ENCODE measurements at regions not wholly inside any gene's neighbourhood (a gene's known extent, or its start where the extent isn't known, plus 50 kb on each side); places are given as distances from the start of the nearest gene placed in this dataset.

GRCh38 chr7:18202315-18203045 lies 174.8 kb upstream of the PRPS1L1 start:
- DNase-seq (ENCODE audit: low read depth): no peak
- no peak for TF ChIP-seq CTCF (IDR thresholded peaks at IDR 0.05; ENCODE audit: insufficient read depth, low read depth, low read length, missing control alignments)
- H3K4me3 ChIP-seq (ENCODE audit: low read depth, low read length): no peak overlapping the region

GRCh38 chr7:18206331-18206730 lies 178.7 kb upstream of the PRPS1L1 start:
- no peak for DNase-seq (ENCODE audit: low read depth)
- TF ChIP-seq CTCF (IDR thresholded peaks at IDR 0.05; ENCODE audit: insufficient read depth, low read depth, low read length, missing control alignments): no peak
- no peak overlapping the region for H3K4me3 ChIP-seq (ENCODE audit: low read depth, low read length)

GRCh38 chr7:18208921-18209320 lies 181.3 kb upstream of the PRPS1L1 start:
- no peak overlapping the region for H3K4me3 ChIP-seq (ENCODE audit: low read depth, low read length)
- DNase-seq (ENCODE audit: low read depth): no peak
- no peak for TF ChIP-seq CTCF (IDR thresholded peaks at IDR 0.05; ENCODE audit: insufficient read depth, low read depth, low read length, missing control alignments)

- DNase-seq (ENCODE audit: low read depth): no peak
- TF ChIP-seq CTCF (IDR thresholded peaks at IDR 0.05; ENCODE audit: insufficient read depth, low read depth, low read length, missing control alignments): no peak
- H3K4me3 ChIP-seq (ENCODE audit: low read depth, low read length): no peak overlapping the region
Measured at GRCh38 chr7:18210377-18210776, 182.7 kb upstream of the PRPS1L1 start.

GRCh38 chr7:18210788-18211187 lies 183.1 kb upstream of the PRPS1L1 start:
- no peak overlapping the region for H3K4me3 ChIP-seq (ENCODE audit: low read depth, low read length)
- no peak for DNase-seq (ENCODE audit: low read depth)
- no peak for TF ChIP-seq CTCF (IDR thresholded peaks at IDR 0.05; ENCODE audit: insufficient read depth, low read depth, low read length, missing control alignments)

GRCh38 chr7:18212308-18212707 lies 184.7 kb upstream of the PRPS1L1 start:
- DNase-seq (ENCODE audit: low read depth): no peak
- no peak overlapping the region for H3K4me3 ChIP-seq (ENCODE audit: low read depth, low read length)
- TF ChIP-seq CTCF (IDR thresholded peaks at IDR 0.05; ENCODE audit: insufficient read depth, low read depth, low read length, missing control alignments): no peak

- TF ChIP-seq CTCF (IDR thresholded peaks at IDR 0.05; ENCODE audit: insufficient read depth, low read depth, low read length, missing control alignments): no peak
- DNase-seq (ENCODE audit: low read depth): no peak
- H3K4me3 ChIP-seq (ENCODE audit: low read depth, low read length): no peak overlapping the region
Measured at GRCh38 chr7:18212758-18213157, 185.1 kb upstream of the PRPS1L1 start.
